GM03348 (cell line): ENCODE measurements at regions not wholly inside any gene's neighbourhood (a gene's known extent, or its start where the extent isn't known, plus 50 kb on each side); places are given as distances from the start of the nearest gene placed in this dataset.
"Not testable (repeated sequence)": the region's sequence is repeated elsewhere in the genome, so short reads cannot be mapped to it uniquely, and the experiment has no call there.

Source experiments
- DNase-seq: peaks from one replicate; pipeline ENCODE4 v3.0.0; 2012; ENCODE audit warnings: low spot score

DNA sequence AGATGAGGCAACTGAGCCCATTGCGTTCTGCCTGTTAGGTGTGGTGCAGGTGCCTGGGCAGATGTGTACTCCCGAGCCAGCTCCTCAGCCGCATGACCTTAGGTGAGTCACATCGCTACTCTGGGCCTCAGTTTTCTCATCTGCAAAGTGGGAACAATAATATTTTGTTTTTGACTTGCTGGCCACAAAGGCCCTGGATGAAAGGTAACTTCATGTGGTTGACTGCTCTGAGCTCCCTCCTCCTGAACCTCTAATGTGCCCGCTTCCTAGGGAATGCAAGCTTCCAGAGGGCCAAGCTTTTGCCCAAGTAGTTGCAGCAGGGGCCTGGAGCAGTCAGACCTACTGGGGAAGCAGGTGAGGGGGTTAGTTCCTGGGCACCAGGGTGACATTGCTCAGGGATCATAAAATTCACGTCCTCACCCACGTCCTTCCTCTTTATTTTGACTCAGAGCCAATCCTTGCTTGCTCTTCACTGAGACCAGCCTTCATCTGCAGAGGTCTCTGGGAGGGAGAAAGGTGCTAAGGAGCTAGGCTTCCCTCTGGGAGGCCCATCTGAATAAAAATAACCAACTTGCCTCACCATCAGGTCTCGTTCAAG lies 149.0 kb upstream of the TLE3 start:
- no peak for DNase-seq

DNA sequence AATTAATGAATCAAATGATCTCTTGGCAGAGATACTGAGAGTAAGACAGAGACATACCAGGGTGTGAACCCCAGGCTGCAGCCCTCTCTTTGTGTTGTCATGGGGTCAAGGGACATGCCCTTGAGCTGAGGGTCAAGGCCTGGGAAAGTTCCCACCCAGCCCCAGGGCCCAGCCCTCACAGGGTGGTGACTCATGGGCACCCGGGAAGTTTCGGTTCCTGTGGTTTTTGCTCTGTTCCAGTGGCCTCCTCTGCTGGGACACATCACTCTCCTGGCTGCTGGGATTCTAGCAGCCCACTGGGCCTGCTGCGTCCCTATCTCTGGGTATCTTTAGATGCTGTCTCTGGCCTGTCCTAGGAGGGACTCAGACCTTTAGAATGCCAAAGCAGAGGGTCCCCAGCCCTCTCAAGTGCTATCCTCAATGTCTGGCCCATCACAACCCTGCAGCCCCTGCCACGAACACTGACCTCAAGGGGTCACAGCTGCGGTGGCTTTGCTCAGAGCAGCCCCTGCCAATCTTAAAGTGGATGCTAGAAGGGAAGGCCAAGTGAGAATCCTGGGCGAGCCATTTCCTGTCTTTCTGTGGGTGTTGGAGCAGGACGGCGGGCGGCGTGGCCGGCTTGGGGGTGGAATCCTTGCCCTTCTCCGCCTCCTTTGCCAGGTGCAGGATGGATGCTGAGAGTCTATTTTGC lies 148.4 kb upstream of the TLE3 start:
- DNase-seq, result peak; percentile 84

DNA sequence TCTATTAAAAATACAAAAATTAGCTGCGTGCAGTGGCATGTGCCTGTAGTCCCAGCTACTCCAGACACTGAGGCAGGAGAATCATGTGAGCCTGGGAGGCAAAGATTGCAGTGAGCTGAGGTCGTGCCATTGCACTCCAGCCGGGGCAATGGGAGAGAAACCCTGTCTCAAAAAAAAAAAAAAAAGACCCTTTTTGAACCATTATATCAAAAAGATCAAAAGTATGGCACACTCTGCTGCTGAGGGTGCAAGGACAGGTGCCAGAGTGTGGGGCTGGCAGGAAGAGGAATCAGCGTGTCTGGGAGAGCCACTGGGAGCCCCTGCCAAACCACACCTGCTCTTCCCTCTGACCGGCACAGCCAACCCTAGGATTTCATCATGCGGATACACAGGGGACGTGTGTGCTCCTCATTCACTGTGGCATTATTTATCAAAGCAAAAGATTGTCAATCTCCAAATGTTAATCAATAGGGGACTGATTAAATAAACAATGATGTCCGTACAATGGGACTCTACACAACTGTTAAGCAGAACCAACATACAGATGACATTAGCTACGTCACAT lies 147.3 kb upstream of the TLE3 start:
- DNase-seq, result no peak

DNA sequence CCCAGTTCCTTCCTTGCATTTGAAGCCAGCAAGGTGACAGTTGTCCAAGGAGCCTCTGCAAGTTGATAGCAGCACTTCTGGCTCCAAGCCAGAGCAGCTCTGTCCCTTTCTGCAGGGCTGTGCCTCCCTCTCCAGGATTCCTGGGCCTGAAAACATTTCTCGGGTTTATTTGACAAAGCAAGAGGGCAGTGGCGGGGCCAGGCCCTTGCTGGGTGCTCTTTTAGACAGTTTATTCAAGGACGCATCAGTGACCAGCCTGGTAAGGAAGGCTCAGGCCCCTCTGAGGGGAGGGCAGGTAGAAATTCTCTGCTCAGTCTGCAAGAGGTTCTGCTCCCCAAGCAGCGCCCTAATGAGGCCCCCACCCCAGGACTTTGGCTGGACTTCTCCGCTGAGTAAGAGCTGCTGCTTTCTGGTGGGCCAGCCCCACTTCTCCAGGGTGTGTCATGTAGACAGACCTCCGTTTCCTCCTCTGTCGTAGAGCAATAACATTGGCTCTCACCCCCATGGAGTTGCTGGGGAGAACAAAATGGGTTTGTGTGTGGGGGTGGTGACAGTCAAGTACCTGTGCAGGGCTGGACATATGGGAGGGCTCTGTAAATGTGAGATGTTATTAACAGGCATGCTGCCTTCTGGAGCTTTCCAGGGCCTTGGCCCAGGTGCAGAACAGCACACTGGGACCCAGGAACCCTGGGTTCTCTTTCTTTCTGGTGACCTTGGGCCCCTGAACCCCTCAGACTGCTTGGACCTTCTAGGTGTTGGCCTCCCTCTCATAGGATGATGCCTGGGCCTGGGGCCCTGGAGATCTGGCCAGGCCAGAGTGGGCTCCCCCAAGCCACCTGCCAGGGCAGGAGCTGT lies 146.2 kb upstream of the TLE3 start:
- DNase-seq, result no peak

DNA sequence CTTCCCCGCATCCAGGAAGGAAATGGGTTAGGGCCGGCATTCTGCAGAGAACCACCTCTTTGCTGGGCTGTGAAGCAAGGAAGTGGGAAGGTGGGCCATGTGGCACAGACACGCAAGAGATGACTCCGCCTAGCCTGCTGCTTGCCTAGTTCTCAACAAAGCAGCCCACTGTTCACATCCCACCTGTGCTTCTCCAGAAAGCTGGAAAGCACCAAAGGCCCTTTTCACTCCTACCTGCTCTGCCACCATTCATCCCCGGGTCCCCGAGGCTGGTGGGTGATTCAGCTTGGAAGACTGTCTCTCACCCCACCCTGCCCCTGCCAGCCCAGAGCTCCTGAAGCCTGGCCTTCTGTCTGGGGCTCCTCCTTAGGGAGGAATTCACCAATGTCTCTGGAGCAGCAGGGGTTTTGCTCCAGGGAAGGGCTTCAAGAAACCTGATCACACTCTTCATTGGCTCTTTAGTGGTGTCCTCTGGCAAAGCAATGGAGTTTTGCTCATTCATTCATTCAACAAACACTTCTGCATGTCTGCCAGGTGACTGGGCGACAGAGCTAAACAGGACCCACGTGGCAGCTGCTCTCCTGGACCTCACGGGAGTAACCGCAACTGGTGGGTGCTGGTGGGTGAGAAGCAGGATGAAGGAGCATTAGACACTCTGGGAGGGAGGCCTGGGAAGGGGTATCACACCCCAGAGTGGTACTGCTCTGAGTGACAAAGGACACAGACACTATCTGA lies 145.4 kb upstream of the TLE3 start:
- no peak for DNase-seq

DNA sequence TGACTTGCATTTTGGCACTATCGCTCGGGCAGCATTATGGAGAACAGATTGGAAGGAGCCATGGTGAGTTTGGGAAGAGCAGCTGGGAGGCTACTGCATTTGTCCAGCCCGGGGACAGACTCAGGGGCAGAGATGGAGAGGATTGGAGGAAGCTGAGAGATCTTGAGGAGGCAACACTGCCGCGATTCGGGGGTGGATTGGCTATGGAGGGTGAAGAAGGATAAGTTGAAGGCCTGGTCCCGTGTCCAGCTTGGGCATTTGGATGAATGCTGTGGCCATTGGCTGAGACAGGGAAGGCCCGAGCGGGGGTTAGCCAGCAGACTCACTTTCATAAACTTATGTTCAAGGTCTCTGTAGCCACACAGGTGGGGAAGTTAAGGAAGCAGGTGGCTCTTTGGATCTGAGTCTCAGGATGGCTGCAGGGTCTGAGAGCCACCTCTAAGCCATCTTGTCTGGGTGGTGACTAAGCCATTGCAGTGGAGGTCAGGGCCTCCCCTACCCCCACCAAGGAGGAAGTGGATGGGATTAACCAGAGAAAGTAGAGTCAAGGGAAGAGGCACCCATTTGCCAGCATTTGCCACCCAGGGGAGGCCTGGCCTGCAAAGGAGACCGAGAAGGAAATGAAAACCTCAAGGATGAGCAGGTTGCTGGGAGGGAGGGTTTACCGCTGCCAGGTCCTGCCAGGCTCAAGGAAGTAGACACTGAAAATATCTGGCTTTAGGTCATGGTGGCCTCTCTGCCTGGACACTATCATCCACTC lies 144.0 kb upstream of the TLE3 start:
- DNase-seq, result no peak

DNA sequence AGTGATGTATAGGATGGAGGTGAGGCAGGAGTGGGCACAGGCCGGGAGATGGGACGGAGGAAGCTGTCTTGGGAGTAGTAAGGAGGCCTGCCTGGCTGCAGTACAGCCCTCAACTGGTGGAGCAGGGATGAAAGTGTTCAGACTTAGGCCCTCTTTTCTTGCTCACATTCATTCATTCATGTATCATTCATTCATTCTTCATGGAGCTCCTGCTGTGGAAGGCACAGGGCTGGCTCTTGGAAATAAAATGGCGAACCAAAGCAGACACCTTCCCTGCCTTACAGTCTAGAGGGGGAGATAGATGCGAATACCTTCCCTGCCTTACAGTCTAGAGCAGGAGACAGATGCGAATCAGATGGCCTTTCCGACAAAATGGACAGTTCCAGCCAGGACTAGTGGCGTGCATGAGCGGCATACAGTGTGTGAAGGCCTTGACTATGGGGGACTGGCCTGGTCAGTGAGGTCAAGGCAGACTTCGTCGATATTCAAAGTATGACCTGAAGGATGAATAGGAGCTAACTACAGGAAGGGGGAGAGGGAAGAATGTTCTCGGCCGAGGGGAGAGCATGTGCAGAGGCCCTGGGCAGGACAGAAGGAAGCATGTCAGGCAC lies 143.2 kb upstream of the TLE3 start:
- no peak for DNase-seq

DNA sequence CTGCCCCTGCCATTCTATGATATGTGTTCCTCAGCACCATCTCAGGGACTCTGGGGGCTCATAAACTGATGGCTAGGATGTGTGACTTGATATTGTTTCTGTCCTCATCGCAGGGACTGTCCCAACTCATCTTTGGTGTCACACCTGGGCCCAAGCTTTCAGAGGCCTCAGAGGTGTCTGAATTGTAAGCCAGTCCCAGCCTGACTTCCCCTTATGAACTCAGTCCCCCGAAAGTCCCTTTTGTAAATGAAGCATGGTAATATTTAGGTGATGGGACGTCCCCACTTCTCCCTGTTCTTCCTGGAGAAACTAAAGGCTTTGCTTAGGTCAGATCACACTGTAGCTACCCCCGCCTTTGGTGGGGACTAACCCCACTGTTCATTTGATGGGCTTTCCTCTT lies 142.4 kb upstream of the TLE3 start:
- DNase-seq, result no peak

DNA sequence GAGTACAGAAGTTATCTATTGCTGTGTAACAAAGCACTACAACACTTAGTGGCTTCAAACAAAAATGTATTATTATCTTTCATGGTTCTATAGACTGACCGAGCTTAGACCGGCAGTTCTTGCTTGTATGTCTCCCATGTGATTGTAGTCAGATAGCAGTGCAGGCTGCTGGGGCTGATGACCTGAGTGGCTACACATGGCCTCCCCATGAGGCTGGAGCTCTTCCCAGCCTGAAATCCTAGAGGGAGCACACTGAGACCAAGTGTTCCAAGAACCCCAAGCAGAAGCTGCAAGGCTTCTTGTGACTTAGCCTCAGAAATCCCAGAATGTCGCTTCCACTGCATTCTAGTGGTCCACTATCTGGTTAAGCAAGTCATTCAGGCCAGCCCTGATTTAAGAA lies 141.2 kb upstream of the TLE3 start:
- DNase-seq, result no peak

DNA sequence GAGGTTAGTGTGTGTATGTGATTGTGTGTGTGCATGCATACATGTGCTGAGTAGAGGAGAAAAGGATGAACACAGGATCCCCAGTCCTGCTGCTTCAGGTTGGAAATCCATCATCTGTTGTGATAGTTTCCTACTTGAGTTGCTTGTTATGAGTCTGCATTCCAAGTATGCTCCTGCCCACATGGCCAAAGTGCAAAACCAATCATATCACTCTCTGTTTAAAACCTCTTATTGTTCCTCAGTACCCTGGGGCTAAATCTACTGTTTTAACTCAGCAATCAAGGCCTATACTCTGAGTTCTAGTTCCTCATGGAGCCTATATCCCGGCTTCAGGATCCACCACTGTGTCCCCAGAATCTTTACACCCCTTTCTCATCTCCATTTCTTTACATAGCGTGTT lies 139.9 kb upstream of the TLE3 start:
- no peak for DNase-seq

DNA sequence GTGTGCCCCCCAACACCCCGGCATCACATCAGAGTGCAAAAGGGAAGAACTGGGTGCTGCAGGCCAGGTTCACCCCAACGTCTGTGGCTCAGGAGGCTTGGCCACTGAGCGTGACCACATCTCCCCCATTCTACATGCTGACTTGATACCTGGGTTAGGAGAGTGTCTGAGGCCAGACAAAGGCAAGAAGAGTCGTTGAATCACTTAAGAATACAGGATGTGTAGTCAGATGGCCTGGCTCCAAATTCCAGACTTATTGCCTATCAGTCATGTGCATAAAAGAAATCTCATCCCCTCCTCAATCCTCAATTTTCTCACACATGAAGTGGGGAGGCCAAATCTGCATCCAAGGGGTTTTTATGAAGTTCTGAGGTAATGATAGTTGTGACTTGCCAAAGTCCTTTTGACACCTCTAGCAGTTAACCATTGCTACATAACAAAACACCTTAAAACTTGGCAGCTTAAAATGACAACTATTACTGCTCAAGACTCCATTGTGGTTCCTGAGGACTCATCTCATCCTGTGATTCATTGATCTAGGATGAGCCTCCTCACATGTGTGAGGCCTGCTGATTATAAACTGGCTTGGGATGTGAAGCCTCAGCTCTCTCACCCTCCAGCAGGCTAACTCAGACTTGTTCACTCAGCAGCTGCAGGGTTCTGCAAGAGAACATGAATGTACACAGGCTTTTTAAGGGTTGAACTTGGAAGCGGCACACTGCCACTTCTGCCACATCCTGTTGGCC lies 138.8 kb upstream of the TLE3 start:
- DNase-seq, result peak; percentile 82

DNA sequence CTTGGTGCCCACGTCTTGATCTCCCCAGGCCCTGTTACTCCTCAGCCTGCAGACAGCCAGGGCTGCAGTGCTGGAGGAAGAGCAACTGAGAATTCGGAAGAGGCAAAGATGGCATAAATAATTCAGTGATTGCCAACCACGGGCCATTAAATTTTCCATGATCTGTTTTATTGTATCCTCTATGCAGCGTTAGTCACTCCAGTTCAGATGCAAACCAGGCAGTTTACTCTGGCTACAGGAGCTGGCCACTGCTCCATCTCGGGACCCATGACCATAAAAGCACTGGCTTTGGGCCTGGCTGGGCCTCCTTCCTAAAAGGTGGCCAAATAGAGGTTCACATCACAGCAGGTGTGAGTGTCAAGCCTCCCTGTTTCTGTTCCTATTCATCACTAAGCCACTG lies 137.6 kb upstream of the TLE3 start:
- DNase-seq, result no peak

DNA sequence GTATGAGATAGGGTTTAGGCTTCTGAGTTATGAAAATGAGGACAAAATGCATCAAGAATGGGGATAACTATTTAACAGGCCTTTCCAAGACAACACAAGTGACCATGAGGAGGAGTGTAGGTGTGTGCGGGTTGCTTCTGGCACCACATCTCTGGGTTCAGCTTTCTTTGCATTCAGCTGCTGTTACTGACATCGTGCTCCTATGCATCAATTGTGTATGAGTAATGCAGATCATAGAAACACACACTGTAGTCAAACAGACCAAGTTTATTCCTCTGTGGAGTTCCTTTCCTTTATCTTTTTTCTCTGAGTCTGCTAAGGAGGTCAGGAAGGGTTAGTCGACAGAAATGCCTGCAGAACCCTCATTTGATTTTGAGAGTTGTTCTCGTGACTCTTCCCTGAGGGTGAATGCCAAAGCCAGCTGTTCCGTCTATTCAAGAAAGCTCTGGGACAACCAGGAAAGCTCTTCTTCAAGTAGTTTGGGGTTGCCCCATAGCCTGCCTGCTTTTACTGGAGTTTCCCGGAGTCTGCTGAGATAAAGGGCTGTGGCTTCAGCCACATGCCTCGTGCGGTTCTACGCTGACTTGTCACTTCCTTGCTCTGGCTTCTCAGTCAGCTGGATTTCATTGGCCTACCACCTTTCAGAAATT lies 136.7 kb upstream of the TLE3 start:
- DNase-seq, result peak; percentile 88

DNA sequence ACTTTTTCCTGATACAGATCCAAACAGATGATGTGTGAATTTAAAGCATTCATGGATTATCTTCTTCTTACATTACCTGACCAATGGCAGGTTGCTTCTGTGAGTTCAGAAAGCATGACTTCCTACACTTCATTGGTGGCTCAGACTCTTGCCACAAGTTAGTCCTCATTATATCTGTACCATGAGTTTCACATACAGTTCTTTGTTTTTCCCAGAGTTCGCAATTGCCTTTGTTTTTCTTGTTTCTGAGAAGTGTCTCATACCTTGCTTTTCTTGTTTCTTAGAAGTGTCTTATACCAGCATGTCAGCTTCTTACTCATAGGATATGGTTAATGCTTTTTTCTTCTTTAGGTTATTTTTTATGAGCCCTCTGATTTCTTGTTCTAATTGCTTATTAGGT lies 133.8 kb upstream of the TLE3 start:
- no peak for DNase-seq

DNA sequence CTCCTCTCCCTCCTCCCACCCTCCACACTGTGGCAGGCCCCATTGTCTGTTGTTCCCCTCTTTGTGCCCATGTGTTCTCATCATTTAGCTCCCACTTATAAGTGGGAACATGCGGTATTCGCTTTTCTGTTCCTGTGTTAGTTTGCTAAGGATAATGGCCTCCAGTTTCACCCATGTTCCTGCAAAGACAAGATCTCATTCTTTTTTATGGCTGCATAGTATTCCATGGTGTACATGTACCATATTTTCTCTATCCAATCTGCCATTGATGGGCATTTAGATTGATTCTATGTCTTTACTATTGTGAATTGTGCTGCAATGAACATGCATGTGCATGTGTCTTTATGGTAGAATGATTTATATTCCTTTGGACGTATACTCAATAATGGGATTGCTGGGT lies 130.2 kb upstream of the TLE3 start:
- DNase-seq, result not testable (repeated sequence)

DNA sequence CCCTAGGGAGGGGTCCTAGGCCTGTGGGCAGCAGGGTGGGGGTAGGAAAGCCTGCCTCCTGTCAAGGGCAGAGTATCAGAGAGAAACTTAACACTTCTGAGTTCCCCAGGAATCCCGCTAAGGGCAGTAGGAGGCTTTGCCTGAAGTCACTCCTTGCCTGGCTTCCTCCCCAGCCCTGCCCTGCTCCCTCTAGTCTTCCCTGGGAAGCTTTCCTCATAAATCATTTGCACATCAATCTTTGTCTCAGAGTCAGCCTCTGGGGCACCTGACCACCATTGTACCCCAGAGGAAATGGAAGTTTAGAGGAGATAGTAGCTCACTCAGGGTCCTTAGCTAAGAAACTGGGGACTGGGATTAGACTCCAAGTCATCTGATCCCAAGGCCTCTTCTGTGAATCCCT lies 129.4 kb upstream of the TLE3 start:
- DNase-seq, result no peak

DNA sequence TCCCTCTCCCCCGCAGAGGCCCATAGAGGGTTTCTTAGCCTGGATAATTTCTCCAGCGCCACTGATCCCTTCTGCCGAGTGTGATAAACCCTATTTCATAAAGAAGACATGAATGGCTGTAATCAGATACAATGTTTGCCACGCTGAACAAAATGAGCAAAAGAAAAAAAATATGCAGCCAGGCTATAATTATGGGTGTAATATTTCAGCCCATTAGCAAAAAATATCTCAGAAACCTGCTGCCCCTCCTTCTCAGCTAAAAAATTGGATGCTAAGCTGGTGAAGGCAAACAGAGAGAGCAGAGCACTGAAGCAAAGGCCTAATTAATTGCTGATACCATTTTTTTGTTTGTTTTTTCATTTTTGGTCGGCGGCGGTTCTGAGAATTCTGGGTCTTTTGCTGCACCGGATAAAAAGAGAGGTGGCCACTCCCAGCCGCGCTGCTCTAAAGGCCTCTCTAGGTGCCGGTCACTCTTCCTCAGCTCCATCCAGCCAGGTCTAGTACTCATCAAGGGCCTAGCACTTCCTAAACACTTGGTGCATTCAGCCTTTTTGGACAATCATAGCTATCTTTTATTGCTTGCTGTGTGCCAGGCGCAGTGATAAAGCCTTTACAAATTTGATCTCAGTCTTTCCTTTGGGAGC lies 128.7 kb upstream of the TLE3 start:
- DNase-seq, result no peak

DNA sequence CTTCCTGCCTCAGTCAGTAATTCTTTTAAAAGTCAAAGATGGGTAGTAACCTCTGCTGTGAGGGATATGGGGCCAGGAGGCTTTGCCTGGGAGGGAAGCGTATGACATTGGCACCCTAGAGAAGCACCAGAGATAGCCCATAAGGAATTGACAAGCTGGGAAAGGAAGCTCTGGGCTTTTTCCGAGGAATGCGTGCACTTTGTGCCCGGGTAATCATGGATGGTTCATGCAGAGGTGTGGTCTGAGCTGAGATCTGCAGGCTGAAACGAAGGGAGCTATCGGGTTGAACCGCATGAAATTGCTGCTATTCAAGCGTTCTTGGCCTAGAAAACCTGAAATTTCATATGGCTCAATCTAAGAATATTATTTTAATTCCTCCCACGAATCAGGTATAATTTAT lies 127.7 kb upstream of the TLE3 start:
- DNase-seq, result no peak

DNA sequence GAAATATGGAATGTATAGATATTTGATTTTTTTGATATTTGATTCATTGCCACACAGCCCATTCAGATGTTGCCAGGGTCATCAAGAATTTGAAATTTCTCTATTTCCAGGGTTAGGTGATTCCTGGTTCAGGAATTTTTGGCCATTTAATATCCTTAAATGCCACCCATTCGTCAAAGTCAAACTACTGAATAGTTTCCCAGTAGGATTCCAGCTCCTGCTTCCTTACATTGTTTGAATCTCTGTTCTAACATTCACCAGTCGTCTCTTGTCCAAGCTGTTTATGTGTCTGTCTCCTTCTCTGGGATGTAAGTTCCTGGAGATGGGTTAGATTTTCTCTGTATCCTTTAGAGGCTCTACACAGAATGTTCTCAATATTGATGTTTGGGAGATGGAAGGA lies 124.9 kb upstream of the TLE3 start:
- DNase-seq, result no peak
